MCF 10A (cell line): ENCODE measurements at regions not wholly inside any gene's neighbourhood (a gene's known extent, or its start where the extent isn't known, plus 50 kb on each side); places are given as distances from the start of the nearest gene placed in this dataset.

Source experiments
- BruUV-seq: library from RNA; stranded (reverse); fragments of 400-500 nt; replicated peaks from 2 replicates; lab custom pipeline; 2021; lab: Mats Ljungman, UMichigan
- CTCF ChIA-PET: fragments of 300-600 bp; sonication (Branson Sonifier 250); formaldehyde crosslinking; extraction: SDS; loops from one replicate; lab custom pipeline; 2021; ENCODE audit warnings: antibody characterized with exemption, inconsistent platforms; lab: Yijun Ruan, JAX
- POLR2A ChIA-PET: fragments of 300-600, 350-650 bp; sonication (Branson Sonifier 250); formaldehyde crosslinking; extraction: SDS; loops from one replicate; lab custom pipeline; 2020; ENCODE audit warnings: antibody characterized with exemption, inconsistent platforms; lab: Yijun Ruan, JAX
- DNase-seq: peaks from one replicate; pipeline ENCODE4 v3.0.0-alpha.2; 2018; ENCODE audit not compliant: unreplicated experiment
- H3K27ac Mint-ChIP-seq: one replicate; pipeline ENCODE4 v1.8.0; 2022; ENCODE audit warnings: mild to moderate bottlenecking, low read depth, mixed read lengths; ENCODE audit not compliant: unreplicated experiment
- H3K27me3 Mint-ChIP-seq: one replicate; pipeline ENCODE4 v1.8.0; 2022; ENCODE audit warnings: mixed read lengths; ENCODE audit not compliant: insufficient read depth, unreplicated experiment
- H3K36me3 Mint-ChIP-seq: one replicate; pipeline ENCODE4 v1.8.0; 2022; ENCODE audit warnings: mild to moderate bottlenecking, moderate library complexity, mixed read lengths; ENCODE audit not compliant: insufficient read depth, unreplicated experiment
- H3K4me1 Mint-ChIP-seq: one replicate; pipeline ENCODE4 v1.8.0; 2022; ENCODE audit warnings: mixed read lengths; ENCODE audit not compliant: insufficient read depth, unreplicated experiment
- H3K4me3 Mint-ChIP-seq: one replicate; pipeline ENCODE4 v1.8.0; 2022; ENCODE audit warnings: mild to moderate bottlenecking, moderate library complexity, mixed read lengths; ENCODE audit not compliant: unreplicated experiment
- H3K9me3 Mint-ChIP-seq: one replicate; pipeline ENCODE4 v1.8.0; 2022; ENCODE audit warnings: mixed read lengths; ENCODE audit not compliant: unreplicated experiment
- intact Hi-C: fragments of 100-400 bp; cut with micrococcal nuclease; formaldehyde crosslinking; loops from 2 replicates; pipeline ENCODE4 v1.14.1; 2022
- TF ChIP-seq, protein P1 (sequence below): fragments of 200-600 bp; IDR thresholded peaks from one replicate; pipeline ENCODE4 v1.8.0; 2022; ENCODE audit warnings: antibody characterized with exemption, mild to moderate bottlenecking; ENCODE audit not compliant: unreplicated experiment

DNA sequence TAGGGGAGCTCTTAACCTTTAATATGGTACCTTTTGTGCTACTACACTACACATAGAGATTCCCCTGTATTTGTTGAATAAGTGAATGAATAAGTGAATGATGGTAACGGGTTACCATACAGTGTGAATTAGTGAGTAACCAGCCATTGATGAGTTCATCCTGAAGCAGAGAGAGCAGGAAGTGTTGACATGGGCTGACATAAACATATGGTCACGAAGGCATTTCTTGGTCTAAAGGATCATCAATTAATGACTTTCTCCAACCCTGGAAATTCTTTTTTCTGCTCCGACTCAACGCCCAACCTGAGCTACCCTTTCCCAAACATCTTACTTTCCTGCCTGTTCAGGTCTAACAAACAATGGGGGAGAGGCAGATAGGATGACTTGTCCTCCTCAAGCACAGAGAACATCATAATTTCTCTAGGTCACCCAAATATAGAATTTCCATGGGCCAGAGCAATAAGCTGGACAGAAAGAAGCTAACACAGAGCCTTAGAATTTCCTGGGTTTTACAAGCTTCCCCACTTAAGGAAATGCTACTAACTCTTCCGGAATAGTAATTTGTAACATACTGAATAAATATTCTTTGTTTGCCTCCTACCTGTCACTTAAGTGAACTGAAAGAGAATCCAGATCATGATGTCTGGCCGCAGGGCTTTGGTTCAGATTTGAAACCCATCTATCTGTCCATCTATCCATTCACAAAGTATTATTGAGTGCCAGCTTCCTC lies 114.7 kb upstream of the NGF start:
- BruUV-seq = no TSS peak
- no peak for DNase-seq
- POLR2A ChIA-PET = interaction anchor here (1.4 kb wide), 1 partner anchor 15 kb away, joined by 4 read pairs; no protein-coding TSS in a partner anchor
- Mint-ChIP-seq H3K27me3 (no peaks in the 10 kb centered on the region), H3K9me3 (no peaks in the 10 kb centered on the region), H3K4me3 (no peak overlapping the region), H3K36me3 (peaks cover 4% of the 10 kb centered on the region), H3K27ac (no peak overlapping the region), H3K4me1 (peaks cover 11% of the 10 kb centered on the region)
- TF ChIP-seq, protein P1, sequence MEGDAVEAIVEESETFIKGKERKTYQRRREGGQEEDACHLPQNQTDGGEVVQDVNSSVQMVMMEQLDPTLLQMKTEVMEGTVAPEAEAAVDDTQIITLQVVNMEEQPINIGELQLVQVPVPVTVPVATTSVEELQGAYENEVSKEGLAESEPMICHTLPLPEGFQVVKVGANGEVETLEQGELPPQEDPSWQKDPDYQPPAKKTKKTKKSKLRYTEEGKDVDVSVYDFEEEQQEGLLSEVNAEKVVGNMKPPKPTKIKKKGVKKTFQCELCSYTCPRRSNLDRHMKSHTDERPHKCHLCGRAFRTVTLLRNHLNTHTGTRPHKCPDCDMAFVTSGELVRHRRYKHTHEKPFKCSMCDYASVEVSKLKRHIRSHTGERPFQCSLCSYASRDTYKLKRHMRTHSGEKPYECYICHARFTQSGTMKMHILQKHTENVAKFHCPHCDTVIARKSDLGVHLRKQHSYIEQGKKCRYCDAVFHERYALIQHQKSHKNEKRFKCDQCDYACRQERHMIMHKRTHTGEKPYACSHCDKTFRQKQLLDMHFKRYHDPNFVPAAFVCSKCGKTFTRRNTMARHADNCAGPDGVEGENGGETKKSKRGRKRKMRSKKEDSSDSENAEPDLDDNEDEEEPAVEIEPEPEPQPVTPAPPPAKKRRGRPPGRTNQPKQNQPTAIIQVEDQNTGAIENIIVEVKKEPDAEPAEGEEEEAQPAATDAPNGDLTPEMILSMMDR = no peak
- CTCF ChIA-PET = interaction anchor here (0.7 to 1.5 kb wide), 4 partner anchors 17 to 313 kb away, joined by 3 to 5 read pairs (median 4); no protein-coding TSS in a partner anchor
- intact Hi-C loops = no loop called here

- peaks cover 4% of the 10 kb centered on the region for H3K36me3 Mint-ChIP-seq
- no peak overlapping the region for H3K27ac Mint-ChIP-seq
- no peaks in the 10 kb centered on the region for H3K4me1 Mint-ChIP-seq
- intact Hi-C loops = no loop called here
- TF ChIP-seq, protein P1 = no peak
- BruUV-seq = no TSS peak
- H3K4me3 Mint-ChIP-seq = no peak overlapping the region
- CTCF ChIA-PET = interaction anchor here (0.6 kb wide), 1 partner anchor 355 kb away, joined by 4 read pairs; no protein-coding TSS in a partner anchor
- no peak for DNase-seq
- POLR2A ChIA-PET = no interaction called here
- no peaks in the 10 kb centered on the region for H3K27me3 Mint-ChIP-seq
- no peaks in the 10 kb centered on the region for H3K9me3 Mint-ChIP-seq
Observed at GRCh38 chr1:115450501-115451040, 112.5 kb upstream of the NGF start.

- POLR2A ChIA-PET = no interaction called here
- intact Hi-C loops = no loop called here
Observed at GRCh38 chr1:115448282-115449044, 110.4 kb upstream of the NGF start.

More at GRCh38 chr1:115448282-115449044, 110.4 kb upstream of the NGF start:
- no peaks in the 10 kb centered on the region for H3K27me3 Mint-ChIP-seq
- H3K4me1 Mint-ChIP-seq = no peaks in the 10 kb centered on the region
- H3K36me3 Mint-ChIP-seq = peaks cover 4% of the 10 kb centered on the region
- H3K4me3 Mint-ChIP-seq = no peak overlapping the region
- TF ChIP-seq, protein P1 = no peak
- H3K27ac Mint-ChIP-seq = no peak overlapping the region
- CTCF ChIA-PET = interaction anchor here (1.1 kb wide), 1 partner anchor 17 kb away, joined by 3 read pairs; no protein-coding TSS in a partner anchor
- BruUV-seq = no TSS peak
- DNase-seq = no peak
- H3K9me3 Mint-ChIP-seq = no peaks in the 10 kb centered on the region
